Spleen (tissue), 11 donors: ENCODE measurements at regions not wholly inside any gene's neighbourhood (a gene's known extent, or its start where the extent isn't known, plus 50 kb on each side); places are given as distances from the start of the nearest gene placed in this dataset.

ENCODE experiments used
- DNase-seq: peaks from one replicate; pipeline ENCODE4 v3.0.0-alpha.2; 2020
- H3K27ac ChIP-seq, 8 donors: fragments of 200-600 bp; sonication (generic) in 7 of 8; 1 replicate in 4 of 8; 2 replicates in 4 of 8; pipeline versions ENCODE4 v1.5.0 to v1.8.0; 2016 to 2021; ENCODE audit warnings: inconsistent platforms in 4 of 8, mild to moderate bottlenecking in 4 of 8, moderate library complexity in 1 of 8
- H3K27me3 ChIP-seq, 7 donors: fragments of 200-600 bp; sonication (generic) in 6 of 7; replicated peaks in 1 of 7; 1 replicate in 4 of 7; 2 replicates in 3 of 7; pipeline versions ENCODE4 v1.5.0 to v1.8.0; 2016 to 2021; ENCODE audit warnings: inconsistent platforms in 3 of 7, mild to moderate bottlenecking in 1 of 7
- H3K36me3 ChIP-seq, 6 donors: fragments of 200-600 bp; sonication (generic) in 5 of 6; 1 replicate in 4 of 6; 2 replicates in 2 of 6; pipeline versions ENCODE4 v1.5.0 to v1.8.0; 2016 to 2021; ENCODE audit warnings: inconsistent platforms in 2 of 6
- H3K4me1 ChIP-seq, 6 donors: fragments of 200-600 bp; sonication (generic) in 5 of 6; 1 replicate in 3 of 6; 2 replicates in 3 of 6; pipeline versions ENCODE4 v1.5.0 to v1.8.0; 2016 to 2021; ENCODE audit warnings: inconsistent platforms in 3 of 6
- H3K4me3 ChIP-seq, 8 donors: fragments of 200-600 bp; sonication (generic) in 7 of 8; 1 replicate in 4 of 8; 2 replicates in 4 of 8; pipeline versions ENCODE4 v1.5.0 to v1.8.0; 2016 to 2021; ENCODE audit warnings: inconsistent platforms in 4 of 8, mild to moderate bottlenecking in 4 of 8, moderate library complexity in 2 of 8
- H3K9me3 ChIP-seq, 8 donors: fragments of 200-600 bp; sonication (generic) in 7 of 8; 1 replicate in 4 of 8; 2 replicates in 4 of 8; pipeline versions ENCODE4 v1.5.0 to v1.8.0; 2016 to 2021; ENCODE audit warnings: inconsistent platforms in 4 of 8
- CTCF ChIP-seq, 11 experiments: fragments of 200-600 bp in 7 of 11; fragments of 450-650 bp in 4 of 11; sonication (generic) in 4 of 11; IDR thresholded peaks in 8 of 11; conservative IDR thresholded peaks in 3 of 11; 1 replicate in 7 of 11; 2 replicates in 4 of 11; pipeline versions ENCODE4 v1.4.0 to v1.8.0; 2016 to 2021; ENCODE audit warnings: antibody characterized with exemption in 11 of 11, inconsistent platforms in 4 of 11, mild to moderate bottlenecking in 1 of 11
- POLR2A ChIP-seq, 3 donors: fragments of 450-650 bp; IDR thresholded peaks; one replicate each; pipeline ENCODE4 v1.5.1; 2017; ENCODE audit warnings: antibody characterized with exemption in 3 of 3, mild to moderate bottlenecking in 1 of 3
- POLR2AphosphoS5 ChIP-seq, 3 donors: sonication (generic); formaldehyde crosslinking; IDR thresholded peaks; one replicate each; pipeline ENCODE4 v1.5.1; 2017; ENCODE audit warnings: antibody characterized with exemption in 3 of 3
- WGBS, 5 donors: extraction: QIAGEN DNeasy Blood & Tissue Kit in 3 of 5; methylation state at CpG; one replicate each; pipeline versions ENCODE4 v1.1.5 to v1.1.7; 2013 to 2018; 5-methylcytosine and 5-hydroxymethylcytosine counted together
- intact Hi-C: fragments of 100-400 bp; cut with DNase I; formaldehyde crosslinking; loops from one replicate; pipeline ENCODE4 v1.15.0; 2023; ENCODE audit warnings: low total_unique reads
- donor health status: healthy with polysubstance abuse.
- donor health status: DM: no; HTN: no; CAD: no; lungs with moderate emphysema.
- donor health status: DM: no; HTN: no; CAD: no.
- donor health status: Bipolar disorder and iron deficiency.
- donor health status: healthy.
- donor health status: DM: no; HTN: no; CAD: no.
- donor health status: DM: yes; HTN: yes; CAD: no.

GRCh38 chr7:11256501-11256900, 282.8 kb downstream of the PHF14 start:
- intact Hi-C loops, result no loop called here
- H3K4me1 ChIP-seq, result no peaks in the 10 kb centered on the region
- H3K36me3 ChIP-seq, result no peaks in the 10 kb centered on the region
- no peaks in the 10 kb centered on the region for H3K9me3 ChIP-seq
- no peak overlapping the region for H3K27ac ChIP-seq
- DNase-seq, result no peak
- no peak overlapping the region for H3K4me3 ChIP-seq
- 78 to 96% (median 91%) methylated on average over 4 of the region's 4 CpGs for WGBS, 5 donors
- no peaks in the 10 kb centered on the region for H3K27me3 ChIP-seq
- TF ChIP-seq POLR2A (IDR thresholded peaks at IDR 0.05), result no peak
- TF ChIP-seq CTCF (IDR thresholded peaks at IDR 0.05 in 8 of 11, conservative IDR thresholded peaks at IDR 0.05 in 3 of 11), result no peak
- no peak for TF ChIP-seq POLR2AphosphoS5 (IDR thresholded peaks at IDR 0.05)

GRCh38 chr7:11261470-11261869, 287.8 kb downstream of the PHF14 start:
- intact Hi-C loops, result no loop called here
- no peak overlapping the region for H3K27ac ChIP-seq
- H3K27me3 ChIP-seq, result no peaks in the 10 kb centered on the region
- TF ChIP-seq POLR2AphosphoS5 (IDR thresholded peaks at IDR 0.05) (no peak), POLR2A (IDR thresholded peaks at IDR 0.05) (no peak), CTCF (IDR thresholded peaks at IDR 0.05 in 8 of 11, conservative IDR thresholded peaks at IDR 0.05 in 3 of 11) (no peak)
- H3K36me3 ChIP-seq, result no peaks in the 10 kb centered on the region
- H3K4me3 ChIP-seq, result no peak overlapping the region
- DNase-seq, result no peak
- H3K9me3 ChIP-seq, result no peaks in the 10 kb centered on the region
- no peaks in the 10 kb centered on the region for H3K4me1 ChIP-seq

- TF ChIP-seq POLR2A (IDR thresholded peaks at IDR 0.05), result no peak
- Histone ChIP-seq H3K4me3 (no peak overlapping the region), H3K4me1 (no peaks in the 10 kb centered on the region), H3K9me3 (peaks cover 0 to 7% (median 0%) of the 10 kb centered on the region in 8 donors), H3K36me3 (no peaks in the 10 kb centered on the region), H3K27ac (no peak overlapping the region), H3K27me3 (no peaks in the 10 kb centered on the region)
- intact Hi-C loops, result no loop called here
- DNase-seq, result no peak
- WGBS, 5 donors, result 48 to 57% (median 54%) methylated on average over 2 of the region's 2 CpGs
Observed at GRCh38 chr7:11266101-11266500, 292.4 kb downstream of the PHF14 start.

GRCh38 chr7:11272352-11272751, 298.7 kb downstream of the PHF14 start:
- peaks cover 0 to 7% (median 0%) of the 10 kb centered on the region in 8 donors for H3K9me3 ChIP-seq
- intact Hi-C loops, result no loop called here
- DNase-seq, result no peak
- H3K4me1 ChIP-seq, result no peaks in the 10 kb centered on the region
- H3K27me3 ChIP-seq, result no peaks in the 10 kb centered on the region
- TF ChIP-seq POLR2A (IDR thresholded peaks at IDR 0.05), result no peak
- TF ChIP-seq CTCF (IDR thresholded peaks at IDR 0.05 in 8 of 11, conservative IDR thresholded peaks at IDR 0.05 in 3 of 11), result no peak
- TF ChIP-seq POLR2AphosphoS5 (IDR thresholded peaks at IDR 0.05), result no peak
- H3K4me3 ChIP-seq, result no peak overlapping the region
- WGBS, 5 donors, result 77 to 90% (median 80%) methylated on average over 2 of the region's 2 CpGs
- H3K27ac ChIP-seq, result no peak overlapping the region
- H3K36me3 ChIP-seq, result no peaks in the 10 kb centered on the region

GRCh38 chr7:11274074-11274473, 300.4 kb downstream of the PHF14 start:
- DNase-seq, result no peak
- no peak overlapping the region for H3K27ac ChIP-seq
- TF ChIP-seq CTCF (IDR thresholded peaks at IDR 0.05 in 8 of 11, conservative IDR thresholded peaks at IDR 0.05 in 3 of 11) (no peak), POLR2A (IDR thresholded peaks at IDR 0.05) (no peak), POLR2AphosphoS5 (IDR thresholded peaks at IDR 0.05) (no peak)
- H3K4me1 ChIP-seq, result no peaks in the 10 kb centered on the region
- no peaks in the 10 kb centered on the region for H3K36me3 ChIP-seq
- WGBS, 5 donors, result 43 to 69% (median 55%) methylated on average over 2 of the region's 2 CpGs
- H3K27me3 ChIP-seq, result no peaks in the 10 kb centered on the region
- no peaks in the 10 kb centered on the region for H3K9me3 ChIP-seq
- intact Hi-C loops, result no loop called here
- H3K4me3 ChIP-seq, result no peak overlapping the region
